IPS-18a (cell line): ENCODE measurements at regions not wholly inside any gene's neighbourhood (a gene's known extent, or its start where the extent isn't known, plus 50 kb on each side); places are given as distances from the start of the nearest gene placed in this dataset.

Experiments used
- H3K27ac ChIP-seq: one replicate; pipeline ENCODE4 v1.5.1; 2013; ENCODE audit warnings: low read length
- H3K27me3 ChIP-seq: one replicate; pipeline ENCODE4 v1.6.1; 2013; ENCODE audit warnings: mild to moderate bottlenecking, low read length; ENCODE audit not compliant: control insufficient read depth, insufficient read depth
- H3K36me3 ChIP-seq: one replicate; pipeline ENCODE4 v1.6.1; 2013; ENCODE audit warnings: low read depth, low read length; ENCODE audit not compliant: control insufficient read depth
- H3K4me1 ChIP-seq: one replicate; pipeline ENCODE4 v1.6.1; 2013; ENCODE audit warnings: low read depth, low read length; ENCODE audit not compliant: control insufficient read depth
- H3K4me3 ChIP-seq: one replicate; pipeline ENCODE4 v1.5.1; 2013; ENCODE audit warnings: low read length
- H3K9ac ChIP-seq: one replicate; pipeline ENCODE4 v1.6.1; 2013; ENCODE audit warnings: mild to moderate bottlenecking, low read length, moderate library complexity
- H3K9me3 ChIP-seq: one replicate; pipeline ENCODE4 v1.6.1; 2013; ENCODE audit warnings: low read depth, low read length; ENCODE audit not compliant: control insufficient read depth

- Histone ChIP-seq H3K36me3 (no peaks in the 10 kb centered on the region), H3K9ac (no peak overlapping the region), H3K4me1 (peaks cover 23% of the 10 kb centered on the region), H3K9me3 (no peaks in the 10 kb centered on the region), H3K4me3 (no peak overlapping the region), H3K27ac (no peak overlapping the region), H3K27me3 (no peaks in the 10 kb centered on the region)
Observed at GRCh38 chr2:64223055-64223454, 78.8 kb upstream of the PELI1 start.

DNA sequence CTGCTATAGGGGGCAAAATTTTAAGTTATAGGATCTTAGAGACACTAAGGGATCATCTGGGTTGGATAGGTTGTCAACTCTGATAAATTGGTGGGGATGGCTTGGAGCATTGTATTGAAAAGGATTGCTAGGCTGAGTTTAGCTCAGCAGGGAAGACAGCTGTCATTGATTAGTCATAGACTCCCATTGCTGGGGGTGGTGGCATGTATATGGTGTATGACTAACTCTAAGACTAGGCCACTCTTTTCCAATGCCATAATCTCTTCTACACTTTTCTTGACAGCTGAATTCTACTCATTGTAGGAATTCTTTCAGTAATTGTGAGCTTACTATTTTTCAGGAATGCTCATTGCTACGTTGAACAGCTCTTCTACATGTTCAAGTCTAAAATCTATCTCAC lies 81.3 kb upstream of the PELI1 start:
- Histone ChIP-seq H3K9me3 (no peaks in the 10 kb centered on the region), H3K27me3 (peaks cover 5% of the 10 kb centered on the region), H3K9ac (no peak overlapping the region), H3K27ac (no peak overlapping the region), H3K36me3 (no peaks in the 10 kb centered on the region), H3K4me1 (peaks cover 19% of the 10 kb centered on the region), H3K4me3 (no peak overlapping the region)

DNA sequence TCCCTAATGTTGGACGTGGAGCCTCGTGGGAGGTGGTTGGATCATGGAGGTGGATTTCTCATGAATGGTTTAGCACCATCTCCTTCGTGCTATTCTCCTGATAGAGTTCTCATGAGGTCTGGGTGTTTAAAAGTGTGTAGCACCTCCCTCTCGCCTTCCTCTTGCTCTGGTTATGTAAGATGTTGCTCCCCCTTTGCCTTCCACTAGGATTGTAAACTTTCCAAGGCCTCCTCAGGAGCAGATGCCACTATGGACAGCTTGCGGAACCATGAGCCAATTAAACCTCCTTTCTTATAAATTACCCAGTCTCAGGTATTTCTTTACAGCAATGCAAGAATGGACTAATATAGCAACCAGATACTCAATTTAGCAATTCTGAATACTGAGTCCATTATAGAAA lies 82.4 kb upstream of the PELI1 start:
- Histone ChIP-seq H3K27ac (no peak overlapping the region), H3K9me3 (no peaks in the 10 kb centered on the region), H3K4me1 (peaks cover 17% of the 10 kb centered on the region), H3K27me3 (peaks cover 5% of the 10 kb centered on the region), H3K4me3 (no peak overlapping the region), H3K36me3 (no peaks in the 10 kb centered on the region), H3K9ac (no peak overlapping the region)

- peaks cover 5% of the 10 kb centered on the region for H3K27me3 ChIP-seq
Observed at GRCh38 chr2:64227603-64228125, 83.4 kb upstream of the PELI1 start.

DNA sequence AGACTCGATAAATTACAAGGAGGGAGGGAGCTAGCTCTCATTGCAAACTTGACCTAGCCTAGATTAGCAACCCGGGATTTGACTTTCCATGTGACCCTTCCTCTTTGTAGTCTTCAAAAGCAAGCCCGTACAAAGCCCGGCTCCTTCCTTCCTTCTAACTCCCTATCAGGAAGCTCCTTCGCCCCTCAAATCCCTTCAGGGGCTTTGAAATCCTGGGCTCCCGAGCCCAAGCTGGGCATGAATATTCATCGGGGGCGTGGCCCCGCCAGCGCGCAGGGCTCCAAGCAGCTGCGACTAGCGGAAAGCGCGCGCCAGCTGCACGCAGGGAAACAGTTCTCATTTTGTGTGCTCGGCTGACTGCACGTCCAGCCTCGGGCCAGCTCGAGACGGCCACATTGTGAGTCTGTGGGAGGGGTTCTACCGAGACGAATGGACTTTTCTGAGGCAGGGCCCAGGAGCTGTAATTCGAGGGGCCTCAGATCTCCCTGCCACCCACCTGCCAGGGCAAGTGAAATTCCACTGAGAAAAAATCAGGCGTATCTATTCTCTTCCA lies 84.0 kb upstream of the PELI1 start:
- Histone ChIP-seq H3K36me3 (no peaks in the 10 kb centered on the region), H3K4me1 (peaks cover 17% of the 10 kb centered on the region), H3K9me3 (no peaks in the 10 kb centered on the region), H3K4me3 (peak overlapping the region; percentile 53), H3K27ac (no peak overlapping the region), H3K27me3 (peaks cover 5% of the 10 kb centered on the region), H3K9ac (peak overlapping the region; percentile 35)

More at GRCh38 chr2:64227603-64228125, 83.4 kb upstream of the PELI1 start:
- peaks cover 17% of the 10 kb centered on the region for H3K4me1 ChIP-seq
- no peak overlapping the region for H3K27ac ChIP-seq
- H3K4me3 ChIP-seq = peak overlapping the region; percentile 53
- no peaks in the 10 kb centered on the region for H3K36me3 ChIP-seq
- peak overlapping the region; percentile 35 for H3K9ac ChIP-seq
- no peaks in the 10 kb centered on the region for H3K9me3 ChIP-seq

DNA sequence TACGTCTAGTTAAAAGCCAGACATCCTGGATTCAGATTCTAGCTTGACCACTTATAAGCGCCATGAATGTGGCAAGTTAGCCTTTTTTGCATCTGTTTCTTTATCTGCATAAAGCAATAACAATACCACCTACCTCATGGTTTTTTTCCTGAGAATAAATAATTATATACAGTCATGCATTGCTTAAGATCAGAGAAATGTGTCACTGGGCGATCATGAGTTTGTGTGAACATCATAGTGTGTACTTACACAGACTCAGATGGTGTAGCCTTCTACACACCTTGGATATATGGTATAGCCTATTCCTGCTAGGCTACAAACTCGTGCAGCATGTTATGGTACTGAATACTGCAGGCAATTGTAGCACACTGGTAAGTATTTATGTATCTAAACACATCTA lies 84.7 kb upstream of the PELI1 start:
- Histone ChIP-seq H3K4me1 (peaks cover 17% of the 10 kb centered on the region), H3K9ac (peak overlapping the region; percentile 35), H3K36me3 (no peaks in the 10 kb centered on the region), H3K4me3 (peak overlapping the region; percentile 53), H3K27ac (no peak overlapping the region), H3K9me3 (no peaks in the 10 kb centered on the region), H3K27me3 (peaks cover 5% of the 10 kb centered on the region)

DNA sequence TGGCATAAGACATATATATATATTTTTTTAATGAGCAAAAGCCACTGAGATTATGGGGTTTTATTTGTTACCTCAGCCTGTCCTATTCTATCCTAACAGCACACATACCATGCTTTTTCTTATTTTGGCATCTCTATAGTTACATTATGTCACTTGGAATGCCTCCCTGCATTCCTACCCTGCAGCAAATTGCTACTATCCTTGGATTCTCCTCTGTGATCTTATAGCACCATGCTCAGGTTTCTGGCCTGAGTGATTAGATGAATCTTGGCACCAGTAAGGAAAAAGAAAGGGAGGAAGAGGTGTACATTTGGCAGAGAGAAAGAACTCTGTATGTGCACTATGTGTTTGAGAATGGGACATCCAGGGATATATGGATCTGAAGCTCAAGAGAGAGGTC lies 86.3 kb upstream of the PELI1 start:
- Histone ChIP-seq H3K4me1 (peaks cover 17% of the 10 kb centered on the region), H3K27ac (no peak overlapping the region), H3K9ac (no peak overlapping the region)

DNA sequence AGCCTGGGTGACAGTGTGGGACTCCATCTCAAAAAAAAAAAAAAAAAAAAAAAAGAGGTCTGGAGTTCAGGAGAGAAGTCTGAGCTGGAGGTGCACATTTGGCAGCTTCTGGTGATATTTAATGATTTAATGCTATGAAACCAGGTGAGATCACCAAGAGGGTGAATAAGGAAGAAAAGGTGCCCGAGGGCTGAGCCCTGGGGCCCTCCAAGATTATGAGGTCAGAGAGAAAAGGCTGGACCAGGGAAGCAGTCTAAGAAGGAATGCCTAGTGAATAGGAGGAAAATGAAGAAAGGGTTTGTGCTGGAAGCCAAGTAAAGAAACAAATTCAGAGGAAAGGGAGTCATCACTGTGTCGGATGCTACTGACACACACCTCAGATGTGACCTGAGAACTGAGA lies 88.0 kb upstream of the PELI1 start:
- H3K4me1 ChIP-seq = peaks cover 13% of the 10 kb centered on the region

More for the DNA sequence above, 86.3 kb upstream of the PELI1 start:
- peaks cover 5% of the 10 kb centered on the region for H3K27me3 ChIP-seq
- H3K4me3 ChIP-seq = no peak overlapping the region
- no peaks in the 10 kb centered on the region for H3K36me3 ChIP-seq
- H3K9me3 ChIP-seq = no peaks in the 10 kb centered on the region

DNA sequence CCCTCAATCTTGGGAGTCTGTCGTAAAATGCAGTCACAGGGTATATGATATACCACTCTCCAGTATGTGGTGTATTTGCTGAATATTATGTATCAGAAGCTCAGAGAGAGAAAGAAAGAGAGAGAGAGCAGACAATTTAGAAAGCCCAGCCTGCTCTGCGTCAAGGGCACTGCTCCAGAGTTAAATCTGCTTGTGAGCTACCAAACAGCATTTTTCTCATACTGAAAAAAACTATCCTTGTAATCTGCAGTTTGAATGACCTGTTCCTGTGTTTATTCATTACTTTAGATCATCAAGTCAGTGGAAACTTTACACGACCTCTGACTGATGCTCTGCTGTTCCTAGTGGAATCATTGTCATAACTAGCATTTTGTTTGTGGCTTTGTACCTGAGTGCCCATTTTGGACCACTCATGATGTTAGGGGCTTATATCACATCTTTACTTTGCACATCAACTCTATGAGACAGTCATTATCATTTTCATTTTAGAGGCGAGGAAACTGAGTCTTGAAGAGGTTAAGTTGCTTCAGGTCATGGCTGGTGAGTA lies 89.2 kb upstream of the PELI1 start:
- Histone ChIP-seq H3K36me3 (no peaks in the 10 kb centered on the region), H3K4me3 (no peak overlapping the region), H3K27me3 (peaks cover 5% of the 10 kb centered on the region), H3K9ac (no peak overlapping the region), H3K9me3 (no peaks in the 10 kb centered on the region), H3K4me1 (peaks cover 6% of the 10 kb centered on the region), H3K27ac (no peak overlapping the region)

More for the DNA sequence above, 88.0 kb upstream of the PELI1 start:
- H3K4me3 ChIP-seq = no peak overlapping the region
- H3K27me3 ChIP-seq = peaks cover 5% of the 10 kb centered on the region
- no peak overlapping the region for H3K27ac ChIP-seq
- H3K9ac ChIP-seq = no peak overlapping the region
- H3K36me3 ChIP-seq = no peaks in the 10 kb centered on the region
- H3K9me3 ChIP-seq = no peaks in the 10 kb centered on the region

- Histone ChIP-seq H3K4me1 (peaks cover 6% of the 10 kb centered on the region), H3K36me3 (no peaks in the 10 kb centered on the region), H3K27ac (no peak overlapping the region), H3K27me3 (peaks cover 2% of the 10 kb centered on the region), H3K9me3 (no peaks in the 10 kb centered on the region), H3K4me3 (no peak overlapping the region), H3K9ac (no peak overlapping the region)
Observed at GRCh38 chr2:64234150-64234549, 89.9 kb upstream of the PELI1 start.

DNA sequence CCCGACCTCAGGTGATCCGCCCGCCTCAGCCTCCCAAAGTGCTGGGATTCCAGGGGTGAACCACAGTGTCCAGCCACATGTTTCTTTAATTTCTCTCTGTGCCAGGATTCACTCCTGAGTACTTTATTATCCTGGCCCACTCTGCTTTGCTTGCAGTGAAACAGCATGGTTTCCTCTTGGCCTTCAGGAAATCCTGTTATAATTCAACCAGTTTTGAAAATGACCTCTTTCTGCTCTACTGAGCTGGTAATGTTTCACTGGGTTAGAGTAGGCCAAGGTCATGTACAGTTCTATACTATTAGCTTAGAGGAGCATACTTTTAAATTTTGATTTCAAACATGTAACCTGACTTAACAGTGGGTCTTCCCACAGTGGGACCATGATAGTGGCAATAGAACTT lies 90.6 kb upstream of the PELI1 start:
- no peak overlapping the region for H3K27ac ChIP-seq
- no peak overlapping the region for H3K9ac ChIP-seq
- H3K9me3 ChIP-seq = no peaks in the 10 kb centered on the region
- H3K27me3 ChIP-seq = no peaks in the 10 kb centered on the region
- no peaks in the 10 kb centered on the region for H3K36me3 ChIP-seq
- H3K4me3 ChIP-seq = no peak overlapping the region
- H3K4me1 ChIP-seq = peaks cover 6% of the 10 kb centered on the region

GRCh38 chr2:64237266-64237665 lies 93.0 kb upstream of the PELI1 start:
- Histone ChIP-seq H3K9ac (no peak overlapping the region), H3K9me3 (no peaks in the 10 kb centered on the region), H3K4me3 (no peak overlapping the region), H3K27me3 (no peaks in the 10 kb centered on the region), H3K4me1 (peaks cover 6% of the 10 kb centered on the region), H3K27ac (no peak overlapping the region), H3K36me3 (no peaks in the 10 kb centered on the region)
